GM21423 (cell line): ENCODE measurements at regions not wholly inside any gene's neighbourhood (a gene's known extent, or its start where the extent isn't known, plus 50 kb on each side); places are given as distances from the start of the nearest gene placed in this dataset.
A peak's percentile ranks its signal among the peaks of the same experiment; 100 is the strongest.

ENCODE experiments used
- ATAC-seq: cut with Tn5 transposase; IDR thresholded peaks from one replicate; pipeline ENCODE4 v1.9.1; 2021; ENCODE audit warnings: mild to moderate bottlenecking, moderate library complexity; ENCODE audit not compliant: unreplicated experiment

GRCh38 chr2:41865263-41865662 lies 182.6 kb upstream of the PKDCC start:
- ATAC-seq = no peak

- ATAC-seq = no peak
These were observed 180.3 kb upstream of the PKDCC start for GRCh38 chr2:41867553-41867952.

GRCh38 chr2:41869542-41870264 lies 178.1 kb upstream of the PKDCC start:
- peak; percentile 55 for ATAC-seq

GRCh38 chr2:41870265-41870585 lies 177.6 kb upstream of the PKDCC start:
- ATAC-seq = no peak

- no peak for ATAC-seq
These were observed 176.7 kb upstream of the PKDCC start for GRCh38 chr2:41871080-41871479.

- no peak for ATAC-seq
These were observed 175.2 kb upstream of the PKDCC start for GRCh38 chr2:41872646-41873045.

- no peak for ATAC-seq
These were observed 174.5 kb upstream of the PKDCC start for GRCh38 chr2:41873102-41874031.

GRCh38 chr2:41877114-41877678 lies 170.6 kb upstream of the PKDCC start:
- ATAC-seq = no peak

GRCh38 chr2:41878056-41878455 lies 169.8 kb upstream of the PKDCC start:
- ATAC-seq = no peak

- ATAC-seq = no peak
These were observed 169.0 kb upstream of the PKDCC start for GRCh38 chr2:41878716-41879234.

GRCh38 chr2:41879235-41879916 lies 168.4 kb upstream of the PKDCC start:
- ATAC-seq = no peak

- ATAC-seq = no peak
These were observed 167.1 kb upstream of the PKDCC start for GRCh38 chr2:41880561-41881243.

- ATAC-seq = no peak
These were observed 166.6 kb upstream of the PKDCC start for GRCh38 chr2:41881249-41881648.

- ATAC-seq = no peak
These were observed 163.1 kb upstream of the PKDCC start for GRCh38 chr2:41884718-41885117.

GRCh38 chr2:41886145-41886664 lies 161.6 kb upstream of the PKDCC start:
- no peak for ATAC-seq

GRCh38 chr2:41886757-41887156 lies 161.1 kb upstream of the PKDCC start:
- ATAC-seq = no peak

- ATAC-seq = no peak
These were observed 157.5 kb upstream of the PKDCC start for GRCh38 chr2:41890341-41890740.

GRCh38 chr2:41892476-41892875 lies 155.3 kb upstream of the PKDCC start:
- ATAC-seq = no peak

- no peak for ATAC-seq
These were observed 153.1 kb upstream of the PKDCC start for GRCh38 chr2:41894563-41895333.

GRCh38 chr2:41895334-41895664 lies 152.5 kb upstream of the PKDCC start:
- no peak for ATAC-seq
